ENCODE measurements at regions not wholly inside any gene's neighbourhood (a gene's known extent, or its start where the extent isn't known, plus 50 kb on each side); places are given as distances from the start of the nearest gene placed in this dataset.

DNA sequence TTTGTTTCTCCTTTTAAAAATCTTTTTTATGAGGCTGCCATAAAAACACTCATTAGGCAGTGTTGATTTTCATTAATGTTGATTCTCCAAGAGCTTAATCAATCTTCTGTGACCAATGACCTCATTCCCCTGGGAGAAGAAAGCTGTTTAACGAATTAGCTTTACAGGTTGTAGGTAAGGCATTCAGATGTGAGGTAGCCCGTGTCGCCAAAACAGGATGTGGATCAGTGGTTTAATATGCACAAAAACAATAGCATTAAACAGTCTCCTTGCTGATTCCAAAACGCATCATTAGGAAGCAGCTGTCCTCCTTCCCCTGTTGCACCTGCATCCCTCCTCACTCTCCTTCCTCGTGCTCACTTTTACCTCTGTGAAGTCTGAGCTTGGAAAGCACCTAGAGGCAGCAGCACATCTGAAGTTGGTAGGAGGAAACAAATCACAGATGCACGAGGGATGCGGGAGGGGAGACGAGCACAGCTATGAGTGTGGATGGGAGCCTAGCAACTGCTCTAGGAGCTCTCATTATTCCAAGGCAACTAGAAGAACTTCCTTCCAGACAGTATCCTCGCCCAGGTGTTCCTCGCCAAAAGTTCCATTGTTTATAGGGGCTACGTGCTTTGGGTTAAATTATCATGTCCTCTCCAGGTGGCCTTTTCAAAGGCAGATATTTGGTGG, 179.4 kb upstream of the SNX19 start (continued):
- TF ChIP-seq, protein P1, sequence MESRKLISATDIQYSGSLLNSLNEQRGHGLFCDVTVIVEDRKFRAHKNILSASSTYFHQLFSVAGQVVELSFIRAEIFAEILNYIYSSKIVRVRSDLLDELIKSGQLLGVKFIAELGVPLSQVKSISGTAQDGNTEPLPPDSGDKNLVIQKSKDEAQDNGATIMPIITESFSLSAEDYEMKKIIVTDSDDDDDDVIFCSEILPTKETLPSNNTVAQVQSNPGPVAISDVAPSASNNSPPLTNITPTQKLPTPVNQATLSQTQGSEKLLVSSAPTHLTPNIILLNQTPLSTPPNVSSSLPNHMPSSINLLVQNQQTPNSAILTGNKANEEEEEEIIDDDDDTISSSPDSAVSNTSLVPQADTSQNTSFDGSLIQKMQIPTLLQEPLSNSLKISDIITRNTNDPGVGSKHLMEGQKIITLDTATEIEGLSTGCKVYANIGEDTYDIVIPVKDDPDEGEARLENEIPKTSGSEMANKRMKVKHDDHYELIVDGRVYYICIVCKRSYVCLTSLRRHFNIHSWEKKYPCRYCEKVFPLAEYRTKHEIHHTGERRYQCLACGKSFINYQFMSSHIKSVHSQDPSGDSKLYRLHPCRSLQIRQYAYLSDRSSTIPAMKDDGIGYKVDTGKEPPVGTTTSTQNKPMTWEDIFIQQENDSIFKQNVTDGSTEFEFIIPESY (IDR thresholded peaks at IDR 0.05; ENCODE audit: extremely low read depth, insufficient replicate concordance, low read length): no peak

DNA sequence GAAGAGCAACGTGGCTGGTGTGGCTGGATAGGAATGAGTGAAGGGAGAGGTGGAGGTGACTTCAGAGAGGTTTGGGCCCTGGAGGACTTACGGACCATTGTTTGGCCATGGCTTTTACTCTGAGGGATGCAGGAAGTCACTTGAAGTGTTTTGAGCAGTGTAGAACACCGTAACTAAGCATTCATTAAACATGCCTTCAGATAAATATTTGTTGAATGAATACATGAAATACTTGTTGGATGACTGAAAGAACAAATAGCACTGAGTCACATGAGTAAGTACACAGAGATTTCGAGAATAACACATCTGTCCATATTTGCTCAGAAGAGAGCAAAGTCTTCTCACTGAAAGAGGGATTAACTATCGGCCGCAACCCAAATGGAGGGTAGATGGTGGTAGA, 182.7 kb upstream of the SNX19 start:
- Histone ChIP-seq H4K20me1 (ENCODE audit: insufficient read depth) (no peaks in the 10 kb centered on the region), H3K27ac (ENCODE audit: low read depth, low read length) (no peak overlapping the region), H3K4me3 (replicated peaks in 1 of 2; ENCODE audit: low read depth in 1 of 2, low read length in 2 of 2) (no peak overlapping the region), H3K9ac (ENCODE audit: low read length) (no peak overlapping the region), H3K27me3 (ENCODE audit: insufficient read depth, low read length) (no peaks in the 10 kb centered on the region), H3K4me2 (ENCODE audit: low read length) (no peak overlapping the region), H3K36me3 (ENCODE audit: control insufficient read depth in 1 of 2, insufficient read depth in 2 of 2, low read length in 2 of 2) (no peaks in the 10 kb centered on the region), H3K9me3 (ENCODE audit: control insufficient read depth in 1 of 2, insufficient read depth in 1 of 2, low read depth in 1 of 2, low read length in 2 of 2) (no peaks in the 10 kb centered on the region), H2AFZ (ENCODE audit: low read depth, low read length, poor library complexity, severe bottlenecking) (no peak overlapping the region), H3K4me1 (ENCODE audit: control insufficient read depth in 1 of 2, insufficient read depth in 2 of 2, low read length in 2 of 2) (no peaks in the 10 kb centered on the region), H3K79me2 (ENCODE audit: insufficient read depth, low read length) (no peaks in the 10 kb centered on the region), H3K9me2 (ENCODE audit: insufficient read depth) (no peaks in the 10 kb centered on the region)
- ATAC-seq: no peak
- BruUV-seq (replicated peaks): no TSS peak
- DNase-seq (ENCODE audit: low read depth, low spot score): no peak
- ChIA-PET POLR2A (no interaction called here), CTCF (no interaction called here), RAD21 (ENCODE audit: low non-redundant PET in 1 of 2, low total read pairs in 2 of 2, uncharacterized antibody in 2 of 2, unreplicated experiment in 2 of 2) (no interaction called here)
- intact Hi-C loops (cut with micrococcal nuclease): no loop called here
- TF ChIP-seq, protein P1 (IDR thresholded peaks at IDR 0.05; ENCODE audit: extremely low read depth, insufficient replicate concordance, low read length): no peak
- no peak for TF ChIP-seq RAD21 (IDR thresholded peaks at IDR 0.05; ENCODE audit: low read depth)
- no peak for TF ChIP-seq ZFX (IDR thresholded peaks at IDR 0.05)
- TF ChIP-seq POLR2AphosphoS5 (IDR thresholded peaks at IDR 0.05; ENCODE audit: low read depth, low read length): no peak
- no peak for TF ChIP-seq TCF7L2 (IDR thresholded peaks at IDR 0.05; ENCODE audit: borderline replicate concordance, extremely low read depth, insufficient read depth, insufficient read length)
